ENCODE measurements at regions not wholly inside any gene's neighbourhood (a gene's known extent, or its start where the extent isn't known, plus 50 kb on each side); places are given as distances from the start of the nearest gene placed in this dataset.

- no peak for DNase-seq (ENCODE audit: low read depth)
Observed at GRCh38 chr14:98819132-98819866, 452.7 kb downstream of the BCL11B start.

GRCh38 chr14:98819867-98820206 lies 452.2 kb downstream of the BCL11B start:
- H3K4me3 ChIP-seq (ENCODE audit: control insufficient read depth, low read depth, low read length), result no peak overlapping the region
- no peak for DNase-seq (ENCODE audit: low read depth)
- no peak for TF ChIP-seq CTCF (conservative IDR thresholded peaks at IDR 0.05; ENCODE audit: control insufficient read depth, insufficient read depth, low read depth, low read length)

More at GRCh38 chr14:98819132-98819866, 452.7 kb downstream of the BCL11B start:
- TF ChIP-seq CTCF (conservative IDR thresholded peaks at IDR 0.05; ENCODE audit: control insufficient read depth, insufficient read depth, low read depth, low read length), result no peak
- no peak overlapping the region for H3K4me3 ChIP-seq (ENCODE audit: control insufficient read depth, low read depth, low read length)

GRCh38 chr14:98822917-98823316 lies 449.1 kb downstream of the BCL11B start:
- DNase-seq (ENCODE audit: low read depth), result no peak
- no peak overlapping the region for H3K4me3 ChIP-seq (ENCODE audit: control insufficient read depth, low read depth, low read length)
- TF ChIP-seq CTCF (conservative IDR thresholded peaks at IDR 0.05; ENCODE audit: control insufficient read depth, insufficient read depth, low read depth, low read length), result no peak

GRCh38 chr14:98826618-98827017 lies 445.4 kb downstream of the BCL11B start:
- no peak for DNase-seq (ENCODE audit: low read depth)
- TF ChIP-seq CTCF (conservative IDR thresholded peaks at IDR 0.05; ENCODE audit: control insufficient read depth, insufficient read depth, low read depth, low read length), result no peak
- H3K4me3 ChIP-seq (ENCODE audit: control insufficient read depth, low read depth, low read length), result no peak overlapping the region

- no peak overlapping the region for H3K4me3 ChIP-seq (ENCODE audit: control insufficient read depth, low read depth, low read length)
- DNase-seq (ENCODE audit: low read depth), result no peak
- TF ChIP-seq CTCF (conservative IDR thresholded peaks at IDR 0.05; ENCODE audit: control insufficient read depth, insufficient read depth, low read depth, low read length), result no peak
Observed at GRCh38 chr14:98834119-98834518, 437.9 kb downstream of the BCL11B start.

GRCh38 chr14:98835051-98835824 lies 436.8 kb downstream of the BCL11B start:
- no peak overlapping the region for H3K4me3 ChIP-seq (ENCODE audit: control insufficient read depth, low read depth, low read length)
- no peak for DNase-seq (ENCODE audit: low read depth)
- no peak for TF ChIP-seq CTCF (conservative IDR thresholded peaks at IDR 0.05; ENCODE audit: control insufficient read depth, insufficient read depth, low read depth, low read length)

All from fibroblast of mammary gland (primary cell).